ENCODE measurements at regions not wholly inside any gene's neighbourhood (a gene's known extent, or its start where the extent isn't known, plus 50 kb on each side); places are given as distances from the start of the nearest gene placed in this dataset.

GRCh38 chr7:155862123-155862892 lies 50.0 kb upstream of the SHH start:
- DNase-seq (no peak), ATAC-seq (ENCODE audit: low read depth) (no peak)
- peaks cover 5% of the 10 kb centered on the region; the same call in 1 of the 2 replicates for H3K9me3 ChIP-seq (ENCODE audit: control insufficient read depth, insufficient read depth, low read length)
- no peak overlapping the region for H2BK5ac ChIP-seq (ENCODE audit: low read depth, low read length, poor library complexity, severe bottlenecking)
- in situ Hi-C loops (cut with MboI; ENCODE audit: low sequenced_read_pairs) (no loop called here), dilution Hi-C loops (cut with HindIII; ENCODE audit: low sequenced_read_pairs, unreplicated experiment) (no loop called here), intact Hi-C loops (cut with micrococcal nuclease) (no loop called here)
- no peaks in the 10 kb centered on the region for H4K20me1 ChIP-seq (ENCODE audit: insufficient read depth, low read length)
- H4K91ac ChIP-seq (ENCODE audit: insufficient read depth, low read depth, low read length) = no peak overlapping the region
- H2BK20ac ChIP-seq (ENCODE audit: low read depth, low read length) = no peak overlapping the region
- peak overlapping the region; percentile 62 for H2AFZ ChIP-seq (replicated peaks; ENCODE audit: low read length, poor library complexity)
- H3K18ac ChIP-seq (ENCODE audit: low read depth, low read length) = no peak overlapping the region
- POLR2A ChIA-PET (ENCODE audit: unreplicated experiment) = no interaction called here
- no peak overlapping the region for H2AK5ac ChIP-seq (ENCODE audit: low read depth, low read length)
- no peak overlapping the region for H3K9ac ChIP-seq (ENCODE audit: low read depth, low read length)
- H2AK9ac ChIP-seq (replicated peaks; ENCODE audit: low read depth, low read length, poor library complexity) = no peak overlapping the region
- no peak overlapping the region for H3K4ac ChIP-seq (ENCODE audit: low read depth, low read length)
- H3K27me3 ChIP-seq (ENCODE audit: control insufficient read depth, insufficient read depth, low read length) = no peaks in the 10 kb centered on the region
- no peak overlapping the region for H3K27ac ChIP-seq (ENCODE audit: insufficient read depth, low read length)
- no peak overlapping the region for H4K8ac ChIP-seq (ENCODE audit: low read depth in 2 of 2, low read length in 2 of 2)
- H4K5ac ChIP-seq (ENCODE audit: low read depth, low read length) = no peak overlapping the region
- H3K14ac ChIP-seq (replicated peaks; ENCODE audit: low read depth, low read length) = no peak overlapping the region
- WGBS, 2 experiments (ENCODE audit: extremely low coverage in 2 of 2, insufficient read length in 1 of 2) = 74% methylated on average over 6 of the region's 12 CpGs; no CpG with 5 or more reads in 1 of the 2 experiments
- H3K4me2 ChIP-seq (ENCODE audit: low read depth, low read length) = no peak overlapping the region
- H3K4me1 ChIP-seq (ENCODE audit: control insufficient read depth, insufficient read depth, low read length) = peaks cover 5% of the 10 kb centered on the region; the same call in 1 of the 2 replicates
- no peak overlapping the region for H2BK120ac ChIP-seq (ENCODE audit: low read depth, low read length)
- no peak overlapping the region for H3K23ac ChIP-seq (ENCODE audit: low read depth, low read length)
- no peak overlapping the region for H3K4me3 ChIP-seq (ENCODE audit: insufficient read depth, low read depth, low read length)
- BruUV-seq (replicated peaks) = no TSS peak
- CTCF ChIA-PET = interaction anchor here (0.7 kb wide), 1 partner anchor 89 kb away, joined by 3 read pairs; no protein-coding TSS in a partner anchor
- no peaks in the 10 kb centered on the region for H3K36me3 ChIP-seq (ENCODE audit: control insufficient read depth, insufficient read depth, low read length)
- H3K79me1 ChIP-seq (ENCODE audit: low read depth in 1 of 2, low read length in 2 of 2) = no peaks in the 10 kb centered on the region
- no peak overlapping the region for H3K56ac ChIP-seq (ENCODE audit: extremely low read depth, insufficient read depth, low read length)
- H2BK15ac ChIP-seq (ENCODE audit: low read depth, low read length) = no peak overlapping the region
- no peaks in the 10 kb centered on the region for H3K9me1 ChIP-seq (ENCODE audit: insufficient read depth, low read length)
- TF ChIP-seq USF2 (IDR thresholded peaks at IDR 0.05; ENCODE audit: low read depth, low read length) = no peak
- no peak for TF ChIP-seq MAFK (IDR thresholded peaks at IDR 0.05; ENCODE audit: low read depth, low read length)
- TF ChIP-seq MXI1 (IDR thresholded peaks at IDR 0.05; ENCODE audit: borderline replicate concordance, low read depth, low read length) = no peak
- no peak for TF ChIP-seq FOS (IDR thresholded peaks at IDR 0.05; ENCODE audit: low read depth, low read length)
- no peak for TF ChIP-seq POLR2A (IDR thresholded peaks at IDR 0.05; ENCODE audit: low read depth, low read length)
- TF ChIP-seq ELK1 (IDR thresholded peaks at IDR 0.05; ENCODE audit: borderline replicate concordance, low read depth, low read length) = no peak
- no peak for TF ChIP-seq CEBPB (IDR thresholded peaks at IDR 0.05; ENCODE audit: low read depth, low read length)
- TF ChIP-seq RCOR1 (IDR thresholded peaks at IDR 0.05; ENCODE audit: insufficient replicate concordance, low read length) = no peak
- no peak for TF ChIP-seq MAZ (IDR thresholded peaks at IDR 0.05; ENCODE audit: borderline replicate concordance, low read depth, low read length)
- no peak for TF ChIP-seq SMC3 (IDR thresholded peaks at IDR 0.05; ENCODE audit: low read depth, low read length)
- TF ChIP-seq CHD1 (IDR thresholded peaks at IDR 0.05; ENCODE audit: low read depth, low read length) = no peak
- TF ChIP-seq BHLHE40 (IDR thresholded peaks at IDR 0.05; ENCODE audit: low read depth, low read length) = no peak
- TF ChIP-seq NFE2L2 (IDR thresholded peaks at IDR 0.05; ENCODE audit: low read depth, low read length) = no peak
- no peak for TF ChIP-seq RFX5 (IDR thresholded peaks at IDR 0.05; ENCODE audit: low read depth, low read length)
- TF ChIP-seq CTCF (conservative IDR thresholded peaks at IDR 0.05; ENCODE audit: low read depth, low read length) = no peak
